ENCODE measurements at regions not wholly inside any gene's neighbourhood (a gene's known extent, or its start where the extent isn't known, plus 50 kb on each side); places are given as distances from the start of the nearest gene placed in this dataset.

- no peak for TF ChIP-seq ZNF274 (IDR thresholded peaks at IDR 0.05; ENCODE audit: low read depth, low read length)
- TF ChIP-seq SUZ12 (IDR thresholded peaks at IDR 0.05; ENCODE audit: extremely low read depth, insufficient read depth, insufficient read length): no peak
Measured at GRCh38 chr11:104759464-104759863, 138.8 kb downstream of the CASP12 start.
